Stimulated activated CD4-positive, alpha-beta T cell treated with anti-CD3 and anti-CD28 coated beads, Interleukin-2, amount 100 ng/mL, for 48 hours (primary cell): ENCODE measurements at regions not wholly inside any gene's neighbourhood (a gene's known extent, or its start where the extent isn't known, plus 50 kb on each side); places are given as distances from the start of the nearest gene placed in this dataset.
"Not testable (repeated sequence)": the region's sequence is repeated elsewhere in the genome, so short reads cannot be mapped to it uniquely, and the experiment has no call there.

ENCODE experiments used
- DNase-seq, 2 donors: peaks; one replicate each; pipeline ENCODE4 v3.0.0-alpha.2; 2020

DNA sequence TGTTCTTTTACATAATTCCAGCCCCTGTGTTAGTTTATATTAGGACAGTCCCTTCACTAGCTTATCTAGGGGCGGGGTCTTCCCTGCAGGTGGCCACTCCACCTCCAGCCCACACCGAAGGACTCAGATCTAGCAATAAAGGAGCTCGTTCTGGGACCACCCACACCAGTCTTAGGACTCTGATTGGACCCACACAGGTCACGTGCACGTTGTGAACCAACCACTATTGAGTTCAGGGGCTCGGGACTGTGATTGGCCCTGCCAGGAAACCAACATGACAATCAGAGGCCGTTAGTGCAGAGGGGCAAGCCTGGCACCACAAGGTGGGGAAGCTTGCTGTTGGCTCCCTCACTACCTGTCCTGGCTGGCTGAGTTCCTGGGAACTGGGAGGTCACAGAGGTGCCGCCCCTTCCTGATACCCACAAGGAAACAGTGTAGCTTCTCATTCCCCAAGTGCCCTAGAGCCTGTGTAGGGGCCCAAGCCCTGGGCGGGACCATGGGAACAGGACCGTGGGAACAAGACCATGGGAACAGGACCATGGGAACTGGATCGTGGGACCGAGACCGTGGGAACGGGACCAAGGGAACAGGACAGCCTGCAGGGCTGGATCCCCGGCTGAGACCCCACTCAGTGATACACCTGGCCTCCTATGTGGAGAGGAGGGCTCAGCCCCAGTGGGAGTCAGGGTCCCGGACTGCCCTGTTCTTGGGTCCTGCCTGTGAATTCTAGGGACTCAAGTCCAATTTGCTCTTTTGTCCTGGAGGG lies 297.8 kb downstream of the ADGRD1 start:
- no peak for DNase-seq

DNA sequence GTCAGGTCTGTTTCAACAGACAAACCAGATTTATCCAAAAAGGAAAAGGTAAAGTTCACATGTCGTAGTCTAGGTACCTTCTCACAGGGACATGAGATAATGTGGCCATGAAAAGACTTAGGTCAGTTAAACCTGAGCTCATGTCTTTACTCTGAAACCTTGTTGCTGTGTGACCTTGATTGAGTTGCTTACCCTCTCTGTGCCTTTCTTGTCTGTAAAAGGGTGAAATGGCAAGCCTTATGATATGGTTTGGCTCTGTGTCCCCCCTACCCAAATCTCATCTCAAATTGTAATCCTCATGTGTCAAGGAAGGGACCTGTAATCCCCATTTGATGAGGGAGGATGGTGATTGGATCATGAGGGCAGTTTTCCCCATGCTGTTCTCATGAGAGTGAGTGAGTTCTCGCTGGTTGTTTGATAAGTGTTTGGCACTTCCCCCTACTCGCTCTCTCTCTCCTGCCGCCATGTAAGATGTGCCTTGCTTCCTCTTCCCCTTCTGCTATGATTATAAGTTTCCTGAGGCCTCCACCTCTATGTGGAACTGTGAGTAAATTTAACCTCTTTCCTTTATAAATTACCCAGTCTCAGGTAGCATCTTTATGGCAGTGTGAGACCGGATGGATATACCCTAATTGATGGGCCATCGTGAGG lies 299.8 kb downstream of the ADGRD1 start:
- no peak for DNase-seq

DNA sequence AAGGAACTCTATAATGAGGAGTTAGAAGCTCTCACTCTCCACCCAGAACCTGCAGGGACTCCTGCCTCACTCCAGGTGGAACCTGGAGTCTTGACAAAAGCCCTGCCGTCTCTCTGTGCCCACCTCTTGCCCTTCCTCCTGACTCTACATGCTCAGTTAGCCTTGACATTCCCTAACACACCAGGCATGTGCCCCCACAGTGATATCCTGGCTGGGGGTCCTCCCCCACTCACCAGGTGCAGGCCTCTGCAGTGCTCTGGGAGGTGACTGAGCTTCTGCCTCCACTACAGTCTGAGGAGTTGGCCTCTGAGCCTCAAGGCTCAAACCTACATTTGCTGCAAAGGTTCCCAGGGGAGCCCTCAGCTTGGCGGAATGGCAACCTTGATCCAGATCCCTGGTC lies 300.7 kb downstream of the ADGRD1 start:
- DNase-seq = no peak

DNA sequence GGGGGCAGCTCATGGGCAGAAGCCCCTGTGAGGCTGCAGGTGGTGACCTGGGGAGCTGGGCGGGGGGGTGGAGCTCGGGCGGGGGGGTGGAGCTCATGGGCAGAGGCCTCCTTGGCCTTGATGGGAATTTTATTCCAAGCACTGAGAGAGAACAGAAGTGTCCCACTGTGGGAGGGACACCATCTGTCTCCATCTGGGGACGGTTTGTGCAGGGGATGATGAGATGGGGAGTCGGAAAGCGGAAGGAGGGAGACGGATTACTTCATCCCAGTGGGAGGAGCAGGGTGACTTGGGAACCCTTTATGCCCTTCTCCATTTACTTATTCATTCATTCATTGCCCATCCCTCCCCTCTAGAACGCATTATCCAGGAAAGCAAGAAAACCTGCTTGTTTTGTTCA lies 304.7 kb downstream of the ADGRD1 start:
- no peak for DNase-seq

DNA sequence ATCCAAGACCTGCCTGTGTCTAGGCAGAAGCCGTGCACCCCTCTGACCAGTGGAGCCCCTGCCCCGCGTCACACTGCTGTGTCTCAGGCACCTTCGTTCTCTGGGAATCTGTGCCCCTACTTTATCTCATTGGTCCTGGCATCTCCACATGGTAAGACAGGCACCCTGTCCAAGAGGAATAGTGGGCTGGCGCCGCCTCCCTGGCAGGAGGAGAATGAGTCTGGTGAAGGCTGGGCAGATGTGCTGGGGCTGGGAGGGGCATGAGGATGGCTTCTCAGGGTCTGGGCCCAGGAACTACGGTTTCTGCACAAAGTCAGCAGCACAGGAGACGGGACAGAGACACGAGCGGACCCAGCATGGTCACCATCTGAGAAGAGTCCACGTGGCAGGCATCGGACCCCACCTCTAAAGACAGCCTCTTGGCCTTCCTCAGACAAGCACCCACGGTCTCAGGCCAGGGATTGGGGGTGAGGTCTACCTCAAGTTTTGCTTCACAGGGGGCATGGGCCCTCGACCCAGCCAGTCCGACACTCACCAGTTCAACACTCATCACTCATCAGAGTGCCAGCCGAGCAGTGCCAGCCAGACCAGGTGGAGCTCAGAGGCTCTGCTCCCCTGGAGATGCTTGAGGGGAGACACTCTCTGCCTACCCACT lies 306.7 kb downstream of the ADGRD1 start:
- no peak for DNase-seq

DNA sequence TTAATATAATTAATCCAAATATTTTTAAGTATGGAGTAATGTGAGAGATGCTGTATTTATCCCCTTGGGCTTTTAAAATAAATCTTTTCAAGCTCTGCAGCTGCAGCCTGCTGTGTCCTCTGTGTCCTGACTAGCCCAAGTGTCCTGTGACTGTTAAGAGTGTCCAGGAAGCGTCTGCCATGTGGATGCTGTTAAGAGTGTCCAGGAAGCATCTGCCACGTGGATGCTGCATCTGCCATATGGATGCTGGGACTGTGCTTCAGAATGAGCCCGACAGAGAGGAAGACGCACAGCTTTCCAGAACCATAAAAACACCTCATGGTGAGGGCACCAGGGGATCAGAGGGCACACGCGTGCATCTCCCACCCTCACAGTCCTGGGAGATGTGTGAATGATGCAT lies 307.2 kb downstream of the ADGRD1 start:
- no peak for DNase-seq

DNA sequence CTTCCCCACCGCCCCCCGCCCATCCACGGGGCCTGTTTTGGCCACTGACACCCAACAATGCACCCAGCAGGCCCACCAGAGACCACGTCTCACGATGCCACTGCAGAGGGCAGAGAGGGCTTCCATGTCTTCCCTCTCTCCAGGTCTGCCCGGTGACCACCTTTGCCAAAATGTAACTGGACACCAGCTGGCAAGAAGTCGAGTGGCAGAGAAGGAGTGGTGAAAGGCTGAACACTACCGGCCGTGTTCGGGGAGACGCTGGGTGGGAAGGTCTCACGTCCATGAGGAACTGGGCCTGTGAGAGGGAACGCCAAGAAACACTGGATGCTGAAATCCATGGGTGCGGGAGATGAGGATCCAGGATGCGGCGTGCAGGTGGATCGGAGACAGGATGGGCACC lies 308.2 kb downstream of the ADGRD1 start:
- no peak for DNase-seq

DNA sequence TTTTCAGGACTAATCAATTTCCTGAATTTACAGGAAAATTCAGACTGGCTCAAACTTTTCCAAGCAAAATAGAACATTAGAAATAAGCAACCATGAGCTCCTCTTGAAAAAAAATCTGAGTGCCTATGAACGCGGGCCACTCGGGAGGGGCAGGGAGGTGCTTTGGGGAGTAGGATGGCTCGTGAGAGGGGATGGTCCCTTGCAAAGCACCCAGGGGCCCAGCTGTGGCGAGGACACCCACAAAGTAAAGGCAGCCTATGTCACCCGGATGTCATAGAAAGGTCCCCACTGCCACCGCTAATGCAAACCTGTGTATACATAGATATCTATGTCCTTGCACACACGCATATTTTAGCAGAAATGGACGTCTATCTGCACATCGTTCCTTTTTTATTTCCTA lies 309.9 kb downstream of the ADGRD1 start:
- no peak for DNase-seq

DNA sequence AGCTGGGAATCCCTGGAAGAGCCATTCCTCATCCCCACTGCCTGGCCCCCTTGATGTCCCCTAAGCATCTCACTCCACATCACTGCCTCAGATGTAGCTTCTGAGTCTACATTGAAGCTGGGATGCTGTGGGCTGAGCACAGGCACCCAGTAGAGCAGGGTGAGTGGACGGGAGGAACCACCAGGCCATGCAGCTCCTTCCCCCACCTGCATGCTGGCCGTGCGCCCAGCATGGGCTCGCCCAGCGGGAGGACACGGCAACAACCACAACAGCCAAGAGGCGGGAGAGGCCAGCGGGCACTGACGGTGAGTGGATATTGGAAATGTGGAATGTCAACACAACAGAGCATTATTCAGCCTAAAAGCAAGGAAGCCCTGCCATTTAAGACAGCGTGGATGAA lies 310.9 kb downstream of the ADGRD1 start:
- DNase-seq = no peak

DNA sequence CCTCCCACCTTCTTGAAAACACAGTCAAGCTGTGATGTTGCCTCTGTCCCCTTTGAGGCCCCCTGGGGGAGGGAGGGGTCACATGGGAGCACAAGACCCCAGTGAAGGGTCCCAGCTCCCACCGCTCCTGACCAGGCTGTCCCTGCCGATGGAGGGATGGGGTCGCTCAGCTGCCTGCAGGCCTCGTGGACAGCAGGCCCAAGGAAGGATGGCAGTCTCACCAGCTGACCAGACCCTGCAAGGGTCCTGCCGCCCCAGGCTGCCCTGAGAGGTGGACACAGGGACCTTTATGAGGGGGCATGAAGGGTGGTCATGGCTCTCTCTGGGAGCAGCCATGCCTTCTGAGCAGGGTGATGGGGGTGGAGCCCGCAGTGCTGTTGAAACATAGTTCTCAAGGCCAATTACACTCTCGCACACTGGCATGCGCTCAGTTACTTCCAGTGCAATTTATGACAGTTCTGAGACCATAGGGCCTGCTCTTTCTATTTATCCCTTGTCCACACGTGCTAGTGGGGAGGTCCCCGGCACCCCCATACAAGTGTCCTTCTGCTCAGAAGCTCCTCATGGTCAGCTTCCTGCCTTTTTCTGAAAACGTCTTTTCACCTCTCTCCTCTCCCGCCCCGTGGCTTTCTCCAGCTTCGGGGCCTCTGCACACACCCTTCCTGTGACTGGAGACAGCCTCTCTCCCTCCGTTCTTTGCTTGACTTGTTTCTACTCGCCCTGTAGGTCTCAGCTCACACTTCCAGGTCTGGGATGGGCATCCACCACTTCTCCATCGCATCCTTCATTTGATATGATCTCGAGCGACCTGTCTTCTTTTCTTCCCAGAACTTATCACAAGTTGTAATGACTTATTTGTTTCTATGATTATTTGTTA lies 313.1 kb downstream of the ADGRD1 start:
- DNase-seq = no peak

DNA sequence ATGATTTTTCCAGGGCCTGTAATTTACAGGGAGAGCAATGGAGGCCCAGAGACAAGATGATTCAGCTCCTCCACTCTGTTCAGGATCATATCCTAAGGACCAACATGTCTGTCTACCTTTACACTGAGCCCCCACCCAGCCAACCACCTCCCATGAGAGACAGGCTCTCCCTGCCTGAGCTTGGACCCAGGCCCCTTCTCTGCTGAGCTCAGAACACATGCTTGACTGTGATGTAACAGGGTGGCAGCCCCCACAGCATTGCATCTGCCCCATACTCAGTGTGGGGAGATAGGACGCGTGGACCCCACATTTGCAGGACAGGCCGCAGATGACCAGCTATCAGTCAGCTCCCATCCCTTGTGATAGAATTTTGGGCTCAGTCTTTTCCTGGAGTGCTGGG lies 313.9 kb downstream of the ADGRD1 start:
- no peak for DNase-seq

DNA sequence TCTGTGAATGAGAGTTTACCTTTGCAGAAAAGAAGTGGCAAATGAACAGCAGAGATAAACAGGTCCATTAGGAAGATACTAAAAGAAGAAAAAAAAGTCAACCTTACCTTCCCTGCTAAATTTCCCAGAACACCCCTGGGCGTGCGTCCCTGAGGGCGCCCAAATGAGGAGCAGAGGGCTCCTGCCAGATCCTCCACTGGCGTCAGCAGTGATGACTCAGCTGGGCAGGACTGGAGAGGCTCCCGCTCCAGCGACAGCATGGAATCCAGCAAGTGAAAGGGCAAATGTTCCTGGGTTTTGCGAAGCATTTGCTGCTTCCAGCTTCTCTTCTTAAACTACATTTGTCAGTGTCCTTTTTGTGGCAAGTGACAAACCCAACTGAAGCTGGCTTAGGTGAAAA lies 314.4 kb downstream of the ADGRD1 start:
- not testable (repeated sequence) for DNase-seq

DNA sequence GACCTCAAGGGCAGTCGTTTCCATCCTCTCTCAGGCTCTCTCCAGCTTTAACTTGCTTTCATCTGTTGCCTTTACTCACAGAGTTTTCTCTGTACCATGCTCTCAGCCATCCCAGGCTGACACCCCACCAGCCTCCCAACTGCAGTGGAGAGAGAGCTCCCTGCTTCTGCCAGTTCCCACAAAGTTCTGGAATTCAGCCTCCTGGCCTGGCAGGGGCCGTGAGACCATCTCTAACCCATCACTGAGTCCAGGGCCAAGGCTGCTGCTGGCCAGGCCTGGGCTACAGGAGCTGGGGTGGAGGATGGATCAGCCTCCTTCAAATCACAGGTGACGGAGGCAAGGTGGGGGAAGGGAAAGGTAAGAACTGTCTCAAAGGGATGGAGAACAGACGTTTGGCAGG lies 314.9 kb downstream of the ADGRD1 start:
- DNase-seq = not testable (repeated sequence)

DNA sequence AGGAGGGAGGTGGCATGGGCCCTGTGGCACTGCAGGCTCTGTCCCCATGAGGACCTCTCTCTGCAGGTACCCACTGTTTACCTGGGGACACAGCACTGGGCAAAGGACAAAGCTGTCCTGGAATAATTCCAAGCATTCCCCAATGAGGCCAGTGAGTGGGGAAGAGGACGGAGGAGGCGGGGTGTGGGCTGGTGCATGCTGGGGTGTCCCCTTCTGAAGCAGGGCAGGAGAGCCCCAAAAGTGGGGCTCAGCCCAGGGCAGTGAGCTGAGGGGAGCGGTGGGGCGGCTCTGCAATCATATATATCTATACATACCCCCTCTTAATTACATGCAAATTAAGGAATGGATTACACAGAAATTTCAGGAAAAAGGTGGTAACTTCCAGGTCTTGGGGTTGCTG lies 315.8 kb downstream of the ADGRD1 start:
- no peak for DNase-seq

DNA sequence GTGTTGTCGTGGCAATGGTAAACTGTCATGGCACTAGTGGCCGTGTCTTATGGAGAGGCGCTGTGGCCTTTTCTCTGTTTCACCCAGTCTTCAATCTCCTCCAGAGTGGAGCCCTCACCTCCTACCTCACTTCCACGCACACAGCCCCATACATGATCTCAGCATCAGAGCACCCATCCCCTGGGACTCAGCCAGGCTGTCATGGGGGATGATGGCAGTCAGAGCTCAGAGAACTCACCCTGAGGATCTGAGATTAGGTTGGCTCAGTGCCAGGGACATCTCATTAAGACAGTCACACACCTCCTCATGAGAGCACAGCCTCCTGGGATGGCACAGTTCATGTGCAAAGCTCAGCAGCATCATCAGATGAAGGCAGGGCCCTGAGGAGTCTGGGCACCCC lies 316.3 kb downstream of the ADGRD1 start:
- not testable (repeated sequence) for DNase-seq

DNA sequence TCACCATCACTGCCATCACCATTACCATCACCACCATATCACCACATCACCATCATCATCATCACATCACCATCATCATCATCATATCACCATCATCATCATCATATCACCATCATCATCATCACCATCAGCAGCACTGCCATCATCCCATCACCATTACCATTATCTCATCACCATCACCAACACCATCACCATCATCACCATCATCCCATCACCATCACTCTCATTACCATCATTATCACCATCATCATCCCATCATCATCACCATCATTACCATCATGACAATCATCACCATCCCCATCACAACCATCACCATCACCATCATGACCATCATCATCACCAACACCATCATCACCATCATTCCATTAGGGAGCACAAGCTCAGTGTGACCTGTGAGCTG lies 318.0 kb downstream of the ADGRD1 start:
- no peak for DNase-seq

DNA sequence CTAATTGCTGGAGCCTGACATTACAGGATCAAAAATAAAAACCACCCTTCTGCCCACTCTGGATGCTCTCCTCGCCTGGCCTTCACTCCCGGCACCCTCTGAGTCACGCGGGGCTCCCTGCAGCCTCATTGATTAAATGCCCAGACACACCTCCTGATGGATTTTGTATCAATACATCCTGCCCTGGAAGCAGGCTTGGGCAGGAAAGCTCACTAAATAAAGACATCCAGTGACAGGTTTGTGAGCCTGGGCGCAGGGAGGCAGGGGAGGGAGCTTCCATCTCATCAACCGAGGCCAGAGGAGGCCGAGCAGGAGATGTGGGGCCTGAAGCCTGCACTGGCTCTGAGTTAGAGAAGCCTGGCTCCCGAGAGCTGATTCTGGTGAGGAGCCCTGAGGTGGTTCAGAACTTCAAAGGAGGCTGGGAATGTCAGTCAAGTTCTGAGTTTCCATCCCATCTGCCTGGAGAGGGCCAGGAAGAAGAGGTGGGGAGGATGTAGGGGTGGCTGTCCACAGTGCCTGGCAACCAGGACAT lies 318.6 kb downstream of the ADGRD1 start:
- not testable (repeated sequence) for DNase-seq

DNA sequence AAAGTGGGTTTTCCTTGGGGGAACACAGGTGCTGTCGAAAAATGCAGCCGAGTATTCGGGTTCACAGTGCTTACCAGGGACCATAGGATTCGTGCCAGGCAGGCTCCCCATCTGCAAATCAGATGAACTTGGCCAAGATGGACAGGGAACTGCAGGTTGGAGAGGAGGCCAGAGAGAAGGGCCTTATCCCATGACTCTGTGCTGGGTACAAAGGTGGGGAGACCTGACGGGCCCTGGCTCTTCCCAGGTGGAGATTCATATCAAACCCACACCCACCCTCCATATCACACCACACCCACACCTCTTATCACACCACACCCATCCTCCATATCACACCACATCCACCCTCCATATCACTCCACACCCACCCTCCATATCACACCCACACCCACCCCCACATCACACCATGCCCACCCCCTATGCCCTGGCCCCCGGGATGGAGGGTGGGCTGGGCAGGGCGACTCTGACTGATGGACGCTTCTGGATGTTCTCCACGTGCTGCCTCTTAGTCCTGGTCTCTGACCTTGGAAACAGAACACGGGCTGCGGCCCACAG lies 319.7 kb downstream of the ADGRD1 start:
- DNase-seq = no peak

DNA sequence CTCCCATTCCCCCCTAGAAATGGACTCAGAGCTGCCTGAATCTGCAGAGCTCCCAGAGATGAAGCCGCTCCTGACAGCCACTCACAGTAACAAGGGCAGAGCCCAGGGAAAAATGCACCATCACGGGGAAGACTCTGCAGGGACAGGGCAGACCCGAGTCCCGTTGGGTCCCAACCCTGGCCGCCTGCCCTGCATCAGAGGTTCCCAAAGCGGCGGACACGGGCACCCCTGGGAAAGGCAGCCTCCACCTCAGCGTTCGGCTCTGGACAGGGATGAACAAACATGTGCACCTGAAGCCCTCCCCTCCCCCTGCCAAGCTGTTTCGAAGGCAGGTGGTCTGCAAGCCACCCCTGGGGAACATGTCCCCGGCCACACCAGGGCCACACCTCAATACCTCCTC lies 320.4 kb downstream of the ADGRD1 start:
- DNase-seq = no peak

DNA sequence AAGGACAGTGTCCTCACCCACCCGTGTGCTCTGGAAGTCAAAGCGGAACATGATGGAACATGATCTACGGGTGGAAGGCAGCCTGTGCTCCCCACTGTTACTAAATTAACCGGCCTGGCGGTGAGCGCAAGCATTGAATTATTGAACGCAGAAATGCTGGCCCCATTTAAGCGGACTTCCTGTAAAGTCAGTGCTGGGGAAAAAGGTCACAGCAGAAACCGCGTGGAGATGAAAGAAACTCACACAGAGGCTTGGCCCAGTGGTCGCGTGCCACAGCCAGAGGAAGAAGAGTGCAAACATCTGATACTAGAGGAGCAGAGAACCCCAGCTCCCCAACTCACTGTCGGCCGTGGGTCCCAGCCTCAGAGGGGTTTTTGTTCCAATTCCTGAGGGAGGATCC lies 321.2 kb downstream of the ADGRD1 start:
- no peak for DNase-seq

DNA sequence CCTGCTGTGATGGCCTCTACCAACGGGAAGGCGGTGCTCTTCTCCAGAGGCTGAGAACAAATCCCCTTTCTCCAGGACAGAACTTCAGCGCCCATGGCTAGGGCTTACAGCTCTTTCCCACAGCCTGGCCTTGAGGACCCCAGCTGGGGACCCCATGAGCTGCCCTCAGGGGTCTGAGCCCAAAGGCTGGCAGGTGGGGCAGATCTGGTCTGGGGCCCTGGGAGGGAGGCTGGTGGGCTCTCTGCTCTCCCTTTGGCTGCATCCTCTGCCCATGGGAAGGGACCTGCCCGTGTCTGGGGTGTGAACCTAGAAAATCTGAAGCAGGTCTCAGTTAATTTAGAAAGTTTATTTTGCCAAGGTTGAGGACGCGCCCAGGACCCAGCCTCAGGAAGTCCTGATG lies 322.1 kb downstream of the ADGRD1 start:
- no peak for DNase-seq

DNA sequence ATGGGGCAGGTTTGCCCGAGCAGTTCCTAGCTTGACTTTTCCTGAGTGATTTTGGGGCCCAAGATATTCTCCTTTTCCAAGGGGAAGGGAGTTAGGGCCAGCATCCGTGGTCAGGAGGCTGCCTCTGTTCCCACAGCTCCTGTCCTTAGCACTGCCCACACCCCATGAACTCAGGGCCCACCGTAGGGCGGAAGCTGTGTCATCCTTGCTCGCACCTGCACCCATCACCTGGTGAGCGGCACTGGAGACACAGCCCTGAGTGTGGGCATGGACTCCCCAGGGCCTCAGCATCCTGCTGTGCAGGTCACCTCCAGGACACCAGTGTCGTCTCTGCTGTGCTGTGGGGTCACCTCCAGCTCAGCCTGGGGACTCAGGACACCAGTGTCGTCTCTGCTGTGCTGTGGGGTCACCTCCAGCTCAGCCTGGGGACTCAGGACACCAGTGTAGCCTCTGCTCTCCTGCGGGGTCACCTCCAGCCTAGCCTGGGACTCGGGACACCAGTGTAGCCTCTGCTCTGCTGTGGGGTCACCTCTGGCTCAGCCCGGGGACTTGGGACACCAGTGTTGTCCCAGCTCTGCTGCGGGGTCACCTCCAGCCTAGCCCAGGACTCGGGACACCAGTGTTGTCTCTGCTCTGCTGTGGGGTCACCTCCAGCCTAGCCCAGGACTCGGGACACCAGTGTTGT lies 322.9 kb downstream of the ADGRD1 start:
- no peak for DNase-seq
